ENCODE measurements at regions not wholly inside any gene's neighbourhood (a gene's known extent, or its start where the extent isn't known, plus 50 kb on each side); places are given as distances from the start of the nearest gene placed in this dataset.

- no peak for TF ChIP-seq CTCF (IDR thresholded peaks at IDR 0.05; ENCODE audit: low read length)
- no peak for TF ChIP-seq EZH2 (IDR thresholded peaks at IDR 0.05; ENCODE audit: borderline replicate concordance, low read length)
Measured at GRCh38 chr5:96339862-96340261, 93.2 kb downstream of the PCSK1 start.
